Breast epithelium (tissue), 3 donors: ENCODE measurements at regions not wholly inside any gene's neighbourhood (a gene's known extent, or its start where the extent isn't known, plus 50 kb on each side); places are given as distances from the start of the nearest gene placed in this dataset.

Experiments
- CTCF ChIP-seq, 3 donors: fragments of 450-650 bp; IDR thresholded peaks; one replicate each; pipeline ENCODE4 v1.5.1; 2016 to 2017; ENCODE audit warnings: antibody characterized with exemption in 3 of 3, mild to moderate bottlenecking in 3 of 3, moderate library complexity in 3 of 3
- POLR2A ChIP-seq: fragments of 450-650 bp; IDR thresholded peaks from one replicate; pipeline ENCODE4 v1.6.1; 2016; ENCODE audit warnings: antibody characterized with exemption, mild to moderate bottlenecking, moderate library complexity
- POLR2AphosphoS5 ChIP-seq, 3 donors: sonication (generic); formaldehyde crosslinking; IDR thresholded peaks; one replicate each; pipeline ENCODE4 v1.6.1; 2017; ENCODE audit warnings: antibody characterized with exemption in 3 of 3

- TF ChIP-seq POLR2A (no peak), POLR2AphosphoS5 (IDR thresholded peaks at IDR 0.05) (no peak), CTCF (IDR thresholded peaks at IDR 0.05) (no peak)
These were observed 200.1 kb upstream of the MEOX2 start for GRCh38 chr7:15886626-15887025.
